ENCODE measurements at regions not wholly inside any gene's neighbourhood (a gene's known extent, or its start where the extent isn't known, plus 50 kb on each side); places are given as distances from the start of the nearest gene placed in this dataset.

DNA sequence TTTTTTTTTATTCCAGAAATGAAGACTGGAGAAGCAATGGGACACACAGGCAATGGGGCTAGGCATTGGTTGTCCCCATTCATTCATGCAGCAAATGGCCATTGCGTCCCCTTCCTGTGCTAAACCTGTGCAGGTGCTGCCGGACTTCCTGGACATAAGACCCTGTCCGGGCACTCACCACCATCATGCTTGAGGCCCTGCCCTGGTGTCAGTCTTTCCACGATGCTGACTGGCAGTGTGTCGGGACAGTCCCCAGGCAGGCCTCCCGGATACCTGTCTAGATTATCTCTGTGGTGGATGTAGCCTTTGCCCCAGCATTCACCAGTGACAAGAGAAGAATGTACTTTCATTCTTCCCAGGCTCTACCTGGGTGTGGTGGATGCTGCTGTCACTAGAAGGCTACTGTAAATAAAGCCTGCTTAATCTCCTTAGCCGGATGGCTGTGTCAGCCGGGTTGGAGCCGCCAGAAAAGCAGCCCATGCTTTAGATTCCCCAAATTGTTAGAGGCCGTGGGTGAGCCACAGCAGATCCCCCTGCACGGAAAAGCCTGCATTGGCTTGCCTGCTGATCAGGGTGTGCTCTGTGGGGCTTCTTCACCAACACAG is 94.5 kb upstream of the PARP11 start:
- intact Hi-C loops (cut with micrococcal nuclease), result no loop called here
- no peaks in the 10 kb centered on the region for H3K27me3 ChIP-seq (replicated peaks in 1 of 4; ENCODE audit: control extremely low read depth in 1 of 4, control insufficient read depth in 3 of 4, insufficient read depth in 4 of 4, low read length in 3 of 4)
- H3K4me3 ChIP-seq (ENCODE audit: control extremely low read depth in 1 of 5, extremely low read depth in 1 of 5, insufficient read depth in 1 of 5, low read depth in 2 of 5, low read length in 4 of 5), result no peak overlapping the region
- H4K20me1 ChIP-seq (ENCODE audit: control insufficient read depth, insufficient read depth, low read length, poor library complexity, severe bottlenecking), result no peaks in the 10 kb centered on the region
- TF ChIP-seq EZH2 (IDR thresholded peaks at IDR 0.05; ENCODE audit: borderline replicate concordance, insufficient read depth, low read depth, low read length, poor library complexity, severe bottlenecking), result no peak
- TF ChIP-seq, protein P1, sequence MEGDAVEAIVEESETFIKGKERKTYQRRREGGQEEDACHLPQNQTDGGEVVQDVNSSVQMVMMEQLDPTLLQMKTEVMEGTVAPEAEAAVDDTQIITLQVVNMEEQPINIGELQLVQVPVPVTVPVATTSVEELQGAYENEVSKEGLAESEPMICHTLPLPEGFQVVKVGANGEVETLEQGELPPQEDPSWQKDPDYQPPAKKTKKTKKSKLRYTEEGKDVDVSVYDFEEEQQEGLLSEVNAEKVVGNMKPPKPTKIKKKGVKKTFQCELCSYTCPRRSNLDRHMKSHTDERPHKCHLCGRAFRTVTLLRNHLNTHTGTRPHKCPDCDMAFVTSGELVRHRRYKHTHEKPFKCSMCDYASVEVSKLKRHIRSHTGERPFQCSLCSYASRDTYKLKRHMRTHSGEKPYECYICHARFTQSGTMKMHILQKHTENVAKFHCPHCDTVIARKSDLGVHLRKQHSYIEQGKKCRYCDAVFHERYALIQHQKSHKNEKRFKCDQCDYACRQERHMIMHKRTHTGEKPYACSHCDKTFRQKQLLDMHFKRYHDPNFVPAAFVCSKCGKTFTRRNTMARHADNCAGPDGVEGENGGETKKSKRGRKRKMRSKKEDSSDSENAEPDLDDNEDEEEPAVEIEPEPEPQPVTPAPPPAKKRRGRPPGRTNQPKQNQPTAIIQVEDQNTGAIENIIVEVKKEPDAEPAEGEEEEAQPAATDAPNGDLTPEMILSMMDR (IDR thresholded peaks at IDR 0.05), result no peak
- H3K27me3 Mint-ChIP-seq, result peaks cover 6% of the 10 kb centered on the region
- H3K79me2 ChIP-seq (ENCODE audit: control insufficient read depth, insufficient read depth, low read length), result no peaks in the 10 kb centered on the region
- no peaks in the 10 kb centered on the region for H3K36me3 ChIP-seq (replicated peaks in 1 of 2; ENCODE audit: control extremely low read depth in 1 of 2, control insufficient read depth in 1 of 2, extremely low read depth in 1 of 2, insufficient read depth in 2 of 2, low read length in 1 of 2)
- CTCF ChIA-PET, result interaction anchor here (1.5 kb wide), 1 partner anchor 309 kb away, joined by 9 read pairs; no protein-coding TSS in a partner anchor
- no peak overlapping the region for H2AFZ ChIP-seq (ENCODE audit: insufficient read depth, low read depth, low read length, poor library complexity, severe bottlenecking)
- no peak overlapping the region for H3K27ac Mint-ChIP-seq
- H3K4me2 ChIP-seq (replicated peaks; ENCODE audit: low read depth, low read length, poor library complexity, severe bottlenecking), result no peak overlapping the region
- H3K9ac ChIP-seq (ENCODE audit: low read length), result no peak overlapping the region
- H3K9me3 Mint-ChIP-seq (ENCODE audit: insufficient read depth), result no peaks in the 10 kb centered on the region
- POLR2A ChIA-PET, result no interaction called here
- H3K27ac ChIP-seq (ENCODE audit: low read length in 2 of 2), result no peak overlapping the region
- H3K4me1 ChIP-seq (ENCODE audit: control insufficient read depth in 2 of 2, insufficient read depth in 2 of 2, low read length in 2 of 2), result peaks cover 11 to 12% of the 10 kb centered on the region in 2 donors
- no peak for DNase-seq
- H3K4me3 Mint-ChIP-seq, result no peak overlapping the region
- 92% methylated on average over 10 of the region's 11 CpGs for WGBS (ENCODE audit: insufficient coverage)
- H3K9me3 ChIP-seq (ENCODE audit: control extremely low read depth in 1 of 3, control insufficient read depth in 2 of 3, insufficient read depth in 1 of 3, low read length in 2 of 3), result no peaks in the 10 kb centered on the region
- no peak for ATAC-seq (ENCODE audit: low read depth)
- peaks cover 14% of the 10 kb centered on the region for H3K4me1 Mint-ChIP-seq

DNA sequence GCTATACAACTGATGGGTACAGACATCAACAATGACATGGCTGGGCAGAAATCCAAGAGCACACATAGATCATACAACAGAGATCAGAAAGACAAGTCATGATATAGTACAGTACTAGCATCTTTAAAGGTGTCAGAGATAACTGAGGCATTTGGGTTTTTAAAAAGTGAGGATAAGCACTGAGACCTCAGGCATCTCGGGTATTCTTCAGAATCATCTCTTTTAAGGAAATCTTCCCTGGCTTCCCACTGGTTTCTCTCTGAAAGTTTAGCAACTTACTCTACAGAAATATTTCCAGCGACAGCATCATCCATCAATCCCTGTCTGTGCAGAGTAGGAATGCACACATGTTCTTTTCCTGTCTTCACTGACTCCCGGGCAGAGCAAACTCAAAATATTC is 93.2 kb upstream of the PARP11 start:
- no peak overlapping the region for H3K9ac ChIP-seq (ENCODE audit: low read length)
- H3K79me2 ChIP-seq (ENCODE audit: control insufficient read depth, insufficient read depth, low read length), result no peaks in the 10 kb centered on the region
- H3K36me3 ChIP-seq (replicated peaks in 1 of 2; ENCODE audit: control extremely low read depth in 1 of 2, control insufficient read depth in 1 of 2, extremely low read depth in 1 of 2, insufficient read depth in 2 of 2, low read length in 1 of 2), result no peaks in the 10 kb centered on the region
- POLR2A ChIA-PET, result no interaction called here
- H3K4me1 ChIP-seq (ENCODE audit: control insufficient read depth in 2 of 2, insufficient read depth in 2 of 2, low read length in 2 of 2), result peaks cover 9 to 10% of the 10 kb centered on the region in 2 donors
- DNase-seq (no peak), ATAC-seq (ENCODE audit: low read depth) (no peak)
- Mint-ChIP-seq H3K4me3 (no peak overlapping the region), H3K9me3 (ENCODE audit: insufficient read depth) (no peaks in the 10 kb centered on the region), H3K27me3 (peaks cover 6% of the 10 kb centered on the region), H3K27ac (no peak overlapping the region), H3K4me1 (peaks cover 12% of the 10 kb centered on the region)
- intact Hi-C loops (cut with micrococcal nuclease), result no loop called here
- no peaks in the 10 kb centered on the region for H3K27me3 ChIP-seq (replicated peaks in 1 of 4; ENCODE audit: control extremely low read depth in 1 of 4, control insufficient read depth in 3 of 4, insufficient read depth in 4 of 4, low read length in 3 of 4)
- TF ChIP-seq, protein P1 (IDR thresholded peaks at IDR 0.05), result no peak
- TF ChIP-seq EZH2 (IDR thresholded peaks at IDR 0.05; ENCODE audit: borderline replicate concordance, insufficient read depth, low read depth, low read length, poor library complexity, severe bottlenecking), result no peak
- H3K27ac ChIP-seq (ENCODE audit: low read length in 2 of 2), result no peak overlapping the region
- no peak overlapping the region for H3K4me3 ChIP-seq (ENCODE audit: control extremely low read depth in 1 of 5, extremely low read depth in 1 of 5, insufficient read depth in 1 of 5, low read depth in 2 of 5, low read length in 4 of 5)
- H3K9me3 ChIP-seq (ENCODE audit: control extremely low read depth in 1 of 3, control insufficient read depth in 2 of 3, insufficient read depth in 1 of 3, low read length in 2 of 3), result no peaks in the 10 kb centered on the region
- CTCF ChIA-PET, result interaction anchor here (1.1 kb wide), 1 partner anchor 311 kb away, joined by 4 read pairs; no protein-coding TSS in a partner anchor
- H2AFZ ChIP-seq (ENCODE audit: insufficient read depth, low read depth, low read length, poor library complexity, severe bottlenecking), result no peak overlapping the region
- no peaks in the 10 kb centered on the region for H4K20me1 ChIP-seq (ENCODE audit: control insufficient read depth, insufficient read depth, low read length, poor library complexity, severe bottlenecking)
- WGBS (ENCODE audit: insufficient coverage), result 89% methylated on average over 3 of the region's 3 CpGs
- no peak overlapping the region for H3K4me2 ChIP-seq (replicated peaks; ENCODE audit: low read depth, low read length, poor library complexity, severe bottlenecking)
